GM19395 (cell line): ENCODE measurements at regions not wholly inside any gene's neighbourhood (a gene's known extent, or its start where the extent isn't known, plus 50 kb on each side); places are given as distances from the start of the nearest gene placed in this dataset.
A peak's percentile ranks its signal among the peaks of the same experiment; 100 is the strongest.
"Not testable (repeated sequence)": the region's sequence is repeated elsewhere in the genome, so short reads cannot be mapped to it uniquely, and the experiment has no call there.

Experiments used
- ATAC-seq: cut with Tn5 transposase; IDR thresholded peaks from one replicate; pipeline ENCODE4 v1.9.1; 2021; ENCODE audit warnings: mild to moderate bottlenecking, moderate library complexity; ENCODE audit not compliant: unreplicated experiment

- no peak for ATAC-seq
Measured at GRCh38 chr12:23141335-23141734, 516.4 kb downstream of the ETNK1 start.

GRCh38 chr12:23146070-23146469 lies 521.1 kb downstream of the ETNK1 start:
- ATAC-seq: not testable (repeated sequence)

GRCh38 chr12:23168459-23168858 lies 543.5 kb downstream of the ETNK1 start:
- ATAC-seq: no peak

- ATAC-seq: no peak
Measured at GRCh38 chr12:23169012-23169695, 544.2 kb downstream of the ETNK1 start.

GRCh38 chr12:23169696-23170013 lies 544.7 kb downstream of the ETNK1 start:
- ATAC-seq: no peak

GRCh38 chr12:23174917-23175316 lies 549.9 kb downstream of the ETNK1 start:
- ATAC-seq: no peak

- ATAC-seq: no peak
Measured at GRCh38 chr12:23185346-23185745, 560.4 kb downstream of the ETNK1 start.

GRCh38 chr12:23186950-23187349 lies 562.0 kb downstream of the ETNK1 start:
- ATAC-seq: no peak

- ATAC-seq: no peak
Measured at GRCh38 chr12:23193552-23193951, 568.6 kb downstream of the ETNK1 start.

GRCh38 chr12:23197266-23197665 lies 572.3 kb downstream of the ETNK1 start:
- ATAC-seq: no peak

- no peak for ATAC-seq
Measured at GRCh38 chr12:23202728-23203127, 577.8 kb downstream of the ETNK1 start.

GRCh38 chr12:23204933-23205778 lies 580.2 kb downstream of the ETNK1 start:
- peak; percentile 93 for ATAC-seq

- no peak for ATAC-seq
Measured at GRCh38 chr12:23209793-23210192, 584.8 kb downstream of the ETNK1 start.

- ATAC-seq: no peak
Measured at GRCh38 chr12:23210573-23210972, 585.6 kb downstream of the ETNK1 start.

GRCh38 chr12:23211384-23212320 lies 586.7 kb downstream of the ETNK1 start:
- ATAC-seq: no peak

- ATAC-seq: no peak
Measured at GRCh38 chr12:23217158-23217557, 592.2 kb downstream of the ETNK1 start.

GRCh38 chr12:23217667-23218066 lies 592.7 kb downstream of the ETNK1 start:
- no peak for ATAC-seq

GRCh38 chr12:23221066-23221465 lies 596.1 kb downstream of the ETNK1 start:
- ATAC-seq: no peak

- ATAC-seq: no peak
Measured at GRCh38 chr12:23221926-23222325, 597.0 kb downstream of the ETNK1 start.

- ATAC-seq: no peak
Measured at GRCh38 chr12:23222801-23223200, 597.8 kb downstream of the ETNK1 start.

GRCh38 chr12:23228101-23228500 lies 603.1 kb downstream of the ETNK1 start:
- no peak for ATAC-seq
